Right cardiac atrium (tissue), 5 donors: ENCODE measurements at regions not wholly inside any gene's neighbourhood (a gene's known extent, or its start where the extent isn't known, plus 50 kb on each side); places are given as distances from the start of the nearest gene placed in this dataset.
"Not testable (repeated sequence)": the region's sequence is repeated elsewhere in the genome, so short reads cannot be mapped to it uniquely, and the experiment has no call there.

Experiments
- ATAC-seq, 2 donors: fragments of 200-7000 bp; cut with Tn5 transposase; one replicate each; pipeline versions ENCODE4 v1.8.0 to v1.9.1; 2020; ENCODE audit warnings: moderate library complexity in 2 of 2, mild to moderate bottlenecking in 1 of 2
- DNase-seq, 3 donors: peaks; one replicate each; pipeline ENCODE4 v3.0.0-alpha.2; 2020
- H3K27ac ChIP-seq: one replicate; pipeline ENCODE4 v1.5.1; 2013; ENCODE audit warnings: mild to moderate bottlenecking, low read length, control low read depth, moderate library complexity
- H3K27me3 ChIP-seq: one replicate; pipeline ENCODE4 v1.6.1; 2013; ENCODE audit not compliant: control insufficient read depth, insufficient read depth
- H3K4me1 ChIP-seq: one replicate; pipeline ENCODE4 v1.6.1; 2013; ENCODE audit warnings: low read length; ENCODE audit not compliant: control insufficient read depth, insufficient read depth
- H3K4me3 ChIP-seq: one replicate; pipeline ENCODE4 v1.5.1; 2013; ENCODE audit warnings: low read length, control low read depth
- H3K9me3 ChIP-seq: one replicate; pipeline ENCODE4 v1.6.1; 2013; ENCODE audit warnings: low read length; ENCODE audit not compliant: control insufficient read depth
- WGBS: extraction: QIAGEN DNeasy Blood & Tissue Kit; methylation state at CpG from one replicate; pipeline ENCODE4 v1.1.7; 2013; 5-methylcytosine and 5-hydroxymethylcytosine counted together
- intact Hi-C, 4 donors: fragments of 100-400 bp; cut with DNase I; formaldehyde crosslinking; loops; one replicate each; pipeline versions ENCODE4 v1.11.0 to v1.14.0; 2022 to 2023
- donor health status: healthy with polysubstance abuse.
- donor health status: DM: no; HTN: yes; CAD: no.
- donor health status: DM: no; HTN: no; CAD: no.
- donor health status: DM: no; HTN: yes; CAD: no; lungs with severe emphysema.
- donor health status: DM: yes; HTN: yes; CAD: no.

- no peaks in the 10 kb centered on the region for H3K4me1 ChIP-seq
- no peaks in the 10 kb centered on the region for H3K27me3 ChIP-seq
- H3K9me3 ChIP-seq, result no peaks in the 10 kb centered on the region
- intact Hi-C loops, result no loop called here
- H3K27ac ChIP-seq, result no peak overlapping the region
- DNase-seq, result no peak
- ATAC-seq, result no peak
- H3K4me3 ChIP-seq, result no peak overlapping the region
- 75% methylated on average over 9 of the region's 9 CpGs for WGBS
Measured at GRCh38 chr19:56894626-56895025, 54.1 kb upstream of the PEG3 start.

GRCh38 chr19:56896095-56896494, 55.6 kb upstream of the PEG3 start:
- DNase-seq, result no peak
- Histone ChIP-seq H3K27me3 (no peaks in the 10 kb centered on the region), H3K4me3 (no peak overlapping the region), H3K9me3 (no peaks in the 10 kb centered on the region), H3K4me1 (no peaks in the 10 kb centered on the region), H3K27ac (no peak overlapping the region)
- no peak for ATAC-seq
- intact Hi-C loops, result no loop called here
- WGBS, result 79% methylated on average over 3 of the region's 3 CpGs

GRCh38 chr19:56899943-56900342, 59.4 kb upstream of the PEG3 start:
- ATAC-seq (no peak), DNase-seq (no peak)
- Histone ChIP-seq H3K4me1 (no peaks in the 10 kb centered on the region), H3K9me3 (no peaks in the 10 kb centered on the region), H3K27me3 (no peaks in the 10 kb centered on the region), H3K27ac (no peak overlapping the region), H3K4me3 (no peak overlapping the region)
- 83% methylated on average over 6 of the region's 6 CpGs for WGBS
- intact Hi-C loops, result no loop called here

- Histone ChIP-seq H3K9me3 (no peaks in the 10 kb centered on the region), H3K27ac (no peak overlapping the region), H3K4me3 (no peak overlapping the region), H3K4me1 (no peaks in the 10 kb centered on the region), H3K27me3 (no peaks in the 10 kb centered on the region)
- ATAC-seq, result no peak
- no peak for DNase-seq
- 43% methylated on average over 12 of the region's 12 CpGs for WGBS
- intact Hi-C loops, result no loop called here
Measured at GRCh38 chr19:56900573-56901097, 60.1 kb upstream of the PEG3 start.

- no peak for ATAC-seq
- no peaks in the 10 kb centered on the region for H3K4me1 ChIP-seq
- H3K27ac ChIP-seq, result no peak overlapping the region
- no peaks in the 10 kb centered on the region for H3K27me3 ChIP-seq
- H3K4me3 ChIP-seq, result no peak overlapping the region
- WGBS, result 67% methylated on average over 6 of the region's 6 CpGs
- intact Hi-C loops, result no loop called here
- no peak for DNase-seq
- no peaks in the 10 kb centered on the region for H3K9me3 ChIP-seq
Measured at GRCh38 chr19:56905631-56906150, 65.2 kb upstream of the PEG3 start.

GRCh38 chr19:56912401-56913112, 72.0 kb upstream of the PEG3 start:
- WGBS, result 74% methylated on average over 10 of the region's 10 CpGs
- Histone ChIP-seq H3K9me3 (no peaks in the 10 kb centered on the region), H3K27me3 (no peaks in the 10 kb centered on the region), H3K4me3 (no peak overlapping the region), H3K4me1 (no peaks in the 10 kb centered on the region), H3K27ac (no peak overlapping the region)
- ATAC-seq (no peak), DNase-seq (no peak)
- intact Hi-C loops, result no loop called here

GRCh38 chr19:56913113-56913455, 72.6 kb upstream of the PEG3 start:
- ATAC-seq, intact Hi-C loops, H3K27ac ChIP-seq, H3K4me3 ChIP-seq, H3K9me3 ChIP-seq, H3K4me1 ChIP-seq, H3K27me3 ChIP-seq, DNase-seq: not testable (repeated sequence)
- WGBS, result 52% methylated on average over 4 of the region's 4 CpGs

GRCh38 chr19:56916528-56916927, 76.0 kb upstream of the PEG3 start:
- DNase-seq (no peak), ATAC-seq (no peak)
- Histone ChIP-seq H3K4me1 (no peaks in the 10 kb centered on the region), H3K27me3 (no peaks in the 10 kb centered on the region), H3K9me3 (no peaks in the 10 kb centered on the region), H3K4me3 (no peak overlapping the region), H3K27ac (no peak overlapping the region)
- intact Hi-C loops, result no loop called here
- 98% methylated on average over 2 of the region's 2 CpGs for WGBS

- ATAC-seq (no peak), DNase-seq (no peak)
- no peaks in the 10 kb centered on the region for H3K27me3 ChIP-seq
- intact Hi-C loops, result no loop called here
- no peaks in the 10 kb centered on the region for H3K9me3 ChIP-seq
- 32% methylated on average over 6 of the region's 6 CpGs for WGBS
- no peak overlapping the region for H3K4me3 ChIP-seq
- no peak overlapping the region for H3K27ac ChIP-seq
- H3K4me1 ChIP-seq, result no peaks in the 10 kb centered on the region
Measured at GRCh38 chr19:56917529-56917928, 77.0 kb upstream of the PEG3 start.

GRCh38 chr19:56917998-56918397, 77.5 kb upstream of the PEG3 start:
- WGBS, result 32% methylated on average over 6 of the region's 6 CpGs
- Histone ChIP-seq H3K4me3 (no peak overlapping the region), H3K4me1 (no peaks in the 10 kb centered on the region), H3K27me3 (no peaks in the 10 kb centered on the region), H3K9me3 (no peaks in the 10 kb centered on the region), H3K27ac (no peak overlapping the region)
- intact Hi-C loops, result no loop called here
- no peak for DNase-seq
- no peak for ATAC-seq

GRCh38 chr19:56918682-56919307, 78.3 kb upstream of the PEG3 start:
- Histone ChIP-seq H3K9me3 (no peaks in the 10 kb centered on the region), H3K4me3 (no peak overlapping the region), H3K4me1 (no peaks in the 10 kb centered on the region), H3K27ac (no peak overlapping the region), H3K27me3 (no peaks in the 10 kb centered on the region)
- intact Hi-C loops, result no loop called here
- 44% methylated on average over 7 of the region's 7 CpGs for WGBS
- no peak for ATAC-seq
- DNase-seq, result no peak
